Iris pigment epithelial cell (primary cell): ENCODE measurements at regions not wholly inside any gene's neighbourhood (a gene's known extent, or its start where the extent isn't known, plus 50 kb on each side); places are given as distances from the start of the nearest gene placed in this dataset.
"Not testable (repeated sequence)": the region's sequence is repeated elsewhere in the genome, so short reads cannot be mapped to it uniquely, and the experiment has no call there.

Source experiments
- DNase-seq: peaks from one replicate; pipeline ENCODE4 v3.0.0-alpha.2; 2011; ENCODE audit warnings: low read depth

GRCh38 chr7:148514236-148514635, 76.3 kb upstream of the C7orf33 start:
- no peak for DNase-seq

GRCh38 chr7:148515237-148515636, 75.3 kb upstream of the C7orf33 start:
- peak; percentile 16 for DNase-seq

- no peak for DNase-seq
Measured at GRCh38 chr7:148515728-148516695, 74.6 kb upstream of the C7orf33 start.

- not testable (repeated sequence) for DNase-seq
Measured at GRCh38 chr7:148519386-148519785, 71.2 kb upstream of the C7orf33 start.

GRCh38 chr7:148521271-148521670, 69.3 kb upstream of the C7orf33 start:
- no peak for DNase-seq

GRCh38 chr7:148523550-148523949, 67.0 kb upstream of the C7orf33 start:
- no peak for DNase-seq

- DNase-seq, result no peak
Measured at GRCh38 chr7:148524479-148525224, 65.9 kb upstream of the C7orf33 start.

- DNase-seq, result peak; percentile 84
Measured at GRCh38 chr7:148527717-148528168, 62.8 kb upstream of the C7orf33 start.

GRCh38 chr7:148535217-148535616, 55.3 kb upstream of the C7orf33 start:
- DNase-seq, result no peak

- DNase-seq, result no peak
Measured at GRCh38 chr7:148537435-148537834, 53.1 kb upstream of the C7orf33 start.

GRCh38 chr7:148540041-148540738, 50.4 kb upstream of the C7orf33 start:
- DNase-seq, result peak; percentile 70
